Panc1 (cell line): ENCODE measurements at regions not wholly inside any gene's neighbourhood (a gene's known extent, or its start where the extent isn't known, plus 50 kb on each side); places are given as distances from the start of the nearest gene placed in this dataset.

ENCODE experiments used
- ATAC-seq: fragments of 200-7000 bp; cut with Tn5 transposase; 2 replicates; pipeline ENCODE4 v1.9.1; 2020; ENCODE audit warnings: mild to moderate bottlenecking, moderate library complexity
- BruUV-seq: library from RNA; stranded (reverse); fragments of 400-500 nt; replicated peaks from 2 replicates; lab custom pipeline; 2021; lab: Mats Ljungman, UMichigan
- CTCF ChIA-PET: fragments of 300-600 bp; sonication (Branson Sonifier 250); formaldehyde crosslinking; loops from one replicate; lab custom pipeline; 2022; ENCODE audit warnings: antibody characterized with exemption; lab: Charles Lee
- POLR2A ChIA-PET: fragments of 300-600 bp; sonication (Branson Sonifier 250); formaldehyde crosslinking; loops from one replicate; lab custom pipeline; 2022; ENCODE audit warnings: antibody characterized with exemption; lab: Charles Lee
- DNase-seq: peaks from one replicate; pipeline ENCODE4 v3.0.0-alpha.2; 2010; ENCODE audit warnings: low read depth, low spot score
- H3K27ac ChIP-seq: 2 replicates; pipeline ENCODE4 v1.5.1; 2011; ENCODE audit warnings: mild to moderate bottlenecking, low read length, inconsistent platforms
- H3K27me3 ChIP-seq: fragments of 200-500 bp; sonication (Bioruptor generic); 2 replicates; pipeline ENCODE4 v1.6.0; 2014; ENCODE audit warnings: low read length, inconsistent platforms; ENCODE audit not compliant: control insufficient read depth, insufficient read depth
- H3K36me3 ChIP-seq: fragments of 200-500 bp; sonication (Bioruptor generic); 2 replicates; pipeline ENCODE4 v1.5.1; 2014; ENCODE audit warnings: inconsistent platforms, mild to moderate bottlenecking, low read length, moderate library complexity; ENCODE audit not compliant: control insufficient read depth, insufficient read depth
- H3K4me1 ChIP-seq: 2 replicates; pipeline ENCODE4 v1.5.1; 2011; ENCODE audit warnings: inconsistent platforms, mild to moderate bottlenecking, low read length, moderate library complexity; ENCODE audit not compliant: control insufficient read depth, insufficient read depth
- H3K4me3 ChIP-seq, 2 experiments: 2 replicates each; pipeline ENCODE4 v1.5.1; 2011 to 2012; ENCODE audit warnings: low read depth in 2 of 2, low read length in 2 of 2, mild to moderate bottlenecking in 2 of 2, inconsistent platforms in 1 of 2, moderate library complexity in 1 of 2
- H3K9me3 ChIP-seq: fragments of 200-500 bp; sonication (Bioruptor generic); 2 replicates; pipeline ENCODE4 v1.5.1; 2014; ENCODE audit warnings: low read depth, mild to moderate bottlenecking, inconsistent platforms, low read length, moderate library complexity; ENCODE audit not compliant: control insufficient read depth, insufficient read depth
- CTCF ChIP-seq: fragments of 450-650 bp; IDR thresholded peaks from 2 replicates; pipeline ENCODE4 v1.5.1; 2017; ENCODE audit warnings: mild to moderate bottlenecking
- POLR2AphosphoS5 ChIP-seq: IDR thresholded peaks from 2 replicates; pipeline ENCODE4 v1.6.1; 2012; ENCODE audit warnings: mild to moderate bottlenecking, low read depth, low read length, moderate library complexity
- REST ChIP-seq, 2 experiments: IDR thresholded peaks; 2 replicates each; pipeline ENCODE4 v1.6.1; 2011 to 2012; ENCODE audit warnings: low read depth in 2 of 2, control low read depth in 1 of 2, low read length in 1 of 2, mild to moderate bottlenecking in 1 of 2, moderate library complexity in 1 of 2; ENCODE audit not compliant: insufficient read depth in 1 of 2
- SIN3A ChIP-seq: IDR thresholded peaks from 2 replicates; pipeline ENCODE4 v1.6.1; 2012; ENCODE audit warnings: low read depth, mild to moderate bottlenecking, low read length, moderate library complexity, borderline replicate concordance; ENCODE audit not compliant: insufficient read depth
- TCF7L2 ChIP-seq: IDR thresholded peaks from 2 replicates; pipeline ENCODE4 v1.6.1; 2011; ENCODE audit warnings: mild to moderate bottlenecking, low read depth, low read length, inconsistent platforms
- in situ Hi-C: cut with HindIII; loops from 2 replicates; pipeline ENCODE4 v1.10.0; 2016; ENCODE audit warnings: low sequenced_read_pairs, low pct_unique_long_range_greater_than_20kb
- intact Hi-C: fragments of 100-400 bp; cut with micrococcal nuclease; formaldehyde crosslinking; loops from one replicate; pipeline ENCODE4 v1.10.0; 2022; ENCODE audit not compliant: unreplicated experiment

GRCh38 chr5:99614888-99615287 lies 686.1 kb upstream of the CHD1 start:
- H3K27ac ChIP-seq: no peak overlapping the region
- CTCF ChIA-PET: no interaction called here
- intact Hi-C loops: no loop called here
- DNase-seq: no peak
- in situ Hi-C loops: no loop called here
- H3K27me3 ChIP-seq: no peaks in the 10 kb centered on the region
- POLR2A ChIA-PET: no interaction called here
- no peaks in the 10 kb centered on the region for H3K9me3 ChIP-seq
- H3K4me3 ChIP-seq: no peak overlapping the region
- no TSS peak for BruUV-seq
- no peak for TF ChIP-seq REST (IDR thresholded peaks at IDR 0.05; ENCODE audit: insufficient read depth in 1 of 2, low read depth in 2 of 2, low read length in 1 of 2)
- TF ChIP-seq SIN3A: no peak
- no peak for TF ChIP-seq POLR2AphosphoS5
- TF ChIP-seq CTCF: no peak
- TF ChIP-seq TCF7L2: no peak
- no peaks in the 10 kb centered on the region for H3K4me1 ChIP-seq
- no peaks in the 10 kb centered on the region for H3K36me3 ChIP-seq
- ATAC-seq: no peak

GRCh38 chr5:99607124-99607523 lies 678.3 kb upstream of the CHD1 start:
- Histone ChIP-seq H3K27me3 (no peaks in the 10 kb centered on the region), H3K9me3 (no peaks in the 10 kb centered on the region), H3K36me3 (no peaks in the 10 kb centered on the region), H3K4me3 (no peak overlapping the region), H3K27ac (no peak overlapping the region), H3K4me1 (no peaks in the 10 kb centered on the region)
- TF ChIP-seq POLR2AphosphoS5 (no peak), CTCF (no peak), TCF7L2 (no peak), SIN3A (no peak), REST (IDR thresholded peaks at IDR 0.05; ENCODE audit: insufficient read depth in 1 of 2, low read depth in 2 of 2, low read length in 1 of 2) (no peak)
- no TSS peak for BruUV-seq
- ATAC-seq: no peak
- DNase-seq: no peak
- intact Hi-C loops: no loop called here
- in situ Hi-C loops: no loop called here
- POLR2A ChIA-PET: no interaction called here
- CTCF ChIA-PET: no interaction called here
